NCI-H510A (cell line): ENCODE measurements at regions not wholly inside any gene's neighbourhood (a gene's known extent, or its start where the extent isn't known, plus 50 kb on each side); places are given as distances from the start of the nearest gene placed in this dataset.

Experiments
- DNase-seq: peaks from one replicate; lab custom pipeline; 2025; lab: John Stamatoyannopoulos, UW

DNA sequence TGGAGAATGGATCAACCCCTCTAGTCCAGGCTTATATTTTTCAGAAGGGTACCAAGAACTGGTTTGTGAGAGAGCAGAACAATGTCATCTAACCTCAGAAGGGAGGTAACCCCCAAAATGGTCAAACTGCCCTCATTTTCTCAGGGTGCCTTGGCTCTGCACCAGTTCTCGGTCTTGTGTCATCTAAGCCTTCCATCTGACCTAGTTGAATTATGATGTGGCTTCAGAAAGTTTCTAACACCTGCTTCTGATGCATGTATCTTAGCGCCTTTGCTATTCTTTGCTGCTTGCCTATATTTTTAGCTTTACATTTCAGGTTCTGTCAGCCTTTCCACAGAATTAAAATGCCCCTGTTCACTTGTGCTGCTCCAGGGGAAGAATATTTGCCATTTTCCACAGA lies 91.7 kb upstream of the E2F8 start:
- no peak for DNase-seq

- no peak for DNase-seq
These were observed 89.7 kb upstream of the E2F8 start for GRCh38 chr11:19330416-19330815.

DNA sequence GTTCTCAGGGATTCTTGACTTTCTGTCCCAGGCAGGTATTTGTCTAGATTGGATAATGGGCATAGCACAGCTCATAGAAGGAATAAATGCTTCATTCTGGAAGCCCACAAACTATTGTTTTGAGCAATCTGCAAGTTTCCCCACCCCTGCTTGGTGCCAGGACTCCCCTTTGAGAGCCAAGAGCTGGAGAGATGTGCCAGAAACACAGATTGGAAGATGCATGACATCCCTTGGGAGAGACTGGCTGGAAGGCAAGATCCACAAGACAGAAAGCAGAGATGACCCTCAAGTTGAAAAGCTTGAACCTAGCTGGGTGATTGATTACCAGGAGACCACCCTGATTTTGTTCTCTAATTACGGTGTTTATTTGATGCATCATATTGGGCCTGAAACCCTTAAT lies 89.2 kb upstream of the E2F8 start:
- no peak for DNase-seq

GRCh38 chr11:19328586-19329311 lies 88.0 kb upstream of the E2F8 start:
- DNase-seq = no peak

GRCh38 chr11:19327280-19327679 lies 86.5 kb upstream of the E2F8 start:
- no peak for DNase-seq

GRCh38 chr11:19326499-19326898 lies 85.8 kb upstream of the E2F8 start:
- DNase-seq = no peak

- no peak for DNase-seq
These were observed 82.8 kb upstream of the E2F8 start for GRCh38 chr11:19323502-19323901.

DNA sequence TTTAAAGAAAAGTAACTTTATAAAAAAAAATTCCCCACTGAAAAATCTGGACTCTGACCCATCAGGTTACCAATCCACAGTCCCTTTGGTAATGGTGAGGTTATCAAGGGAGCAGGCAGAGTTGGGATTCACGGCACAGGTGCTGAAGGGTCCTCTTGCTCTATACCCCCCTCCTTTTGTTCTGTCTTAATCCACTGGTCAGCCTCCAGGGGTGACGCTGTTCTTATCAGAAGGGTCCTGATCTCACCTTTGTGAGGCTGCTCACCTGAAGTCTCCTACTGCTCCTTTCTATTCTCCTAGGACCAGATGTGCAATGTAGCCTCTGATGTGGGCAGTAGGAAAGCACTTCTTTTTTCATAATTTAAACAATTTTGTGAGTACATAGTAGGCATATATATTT lies 80.6 kb upstream of the E2F8 start:
- no peak for DNase-seq

GRCh38 chr11:19320827-19321226 lies 80.1 kb upstream of the E2F8 start:
- no peak for DNase-seq

DNA sequence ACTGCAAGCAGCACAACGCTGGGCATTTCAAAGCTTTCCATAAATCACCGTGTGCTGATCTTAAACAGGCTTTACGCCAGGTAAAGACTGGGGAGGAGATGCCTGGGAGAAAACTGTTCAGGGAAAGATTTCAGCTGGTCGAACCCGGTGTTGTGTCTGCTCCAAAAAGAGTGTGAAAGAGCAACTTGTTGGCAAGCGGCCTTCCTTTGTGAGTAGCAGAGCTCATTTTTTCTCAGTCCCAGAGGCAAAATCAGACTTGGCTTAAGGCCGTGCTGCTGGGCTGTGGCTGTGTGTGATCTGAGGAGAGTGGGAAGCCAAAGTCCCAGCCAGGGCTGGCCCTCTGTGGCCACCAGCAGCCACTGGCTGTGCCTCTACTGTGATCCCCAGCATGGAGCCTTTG lies 75.7 kb upstream of the E2F8 start:
- DNase-seq = no peak

DNA sequence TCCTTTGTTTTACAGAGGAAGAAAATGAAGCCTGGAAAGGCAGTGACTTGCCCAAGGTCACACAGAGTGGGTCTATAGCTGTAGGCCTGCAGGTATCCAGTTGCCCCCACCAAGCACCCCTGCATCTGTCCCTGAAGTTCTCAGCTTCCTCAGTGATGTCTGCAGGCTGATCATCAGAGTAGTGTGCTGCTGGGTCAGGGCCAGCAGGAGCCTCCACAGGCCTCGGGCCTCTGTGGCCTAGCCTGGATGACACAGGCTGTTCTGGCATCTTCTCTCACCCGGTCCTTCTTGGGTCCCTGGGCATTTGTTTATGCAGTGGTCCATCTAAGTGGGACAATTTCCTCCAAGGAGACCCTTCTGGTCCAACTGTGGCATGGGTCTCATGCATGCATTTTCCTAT lies 74.8 kb upstream of the E2F8 start:
- no peak for DNase-seq

GRCh38 chr11:19313140-19313539 lies 72.4 kb upstream of the E2F8 start:
- no peak for DNase-seq

- no peak for DNase-seq
These were observed 70.7 kb upstream of the E2F8 start for GRCh38 chr11:19311308-19312030.

GRCh38 chr11:19307498-19307897 lies 66.8 kb upstream of the E2F8 start:
- DNase-seq = no peak

DNA sequence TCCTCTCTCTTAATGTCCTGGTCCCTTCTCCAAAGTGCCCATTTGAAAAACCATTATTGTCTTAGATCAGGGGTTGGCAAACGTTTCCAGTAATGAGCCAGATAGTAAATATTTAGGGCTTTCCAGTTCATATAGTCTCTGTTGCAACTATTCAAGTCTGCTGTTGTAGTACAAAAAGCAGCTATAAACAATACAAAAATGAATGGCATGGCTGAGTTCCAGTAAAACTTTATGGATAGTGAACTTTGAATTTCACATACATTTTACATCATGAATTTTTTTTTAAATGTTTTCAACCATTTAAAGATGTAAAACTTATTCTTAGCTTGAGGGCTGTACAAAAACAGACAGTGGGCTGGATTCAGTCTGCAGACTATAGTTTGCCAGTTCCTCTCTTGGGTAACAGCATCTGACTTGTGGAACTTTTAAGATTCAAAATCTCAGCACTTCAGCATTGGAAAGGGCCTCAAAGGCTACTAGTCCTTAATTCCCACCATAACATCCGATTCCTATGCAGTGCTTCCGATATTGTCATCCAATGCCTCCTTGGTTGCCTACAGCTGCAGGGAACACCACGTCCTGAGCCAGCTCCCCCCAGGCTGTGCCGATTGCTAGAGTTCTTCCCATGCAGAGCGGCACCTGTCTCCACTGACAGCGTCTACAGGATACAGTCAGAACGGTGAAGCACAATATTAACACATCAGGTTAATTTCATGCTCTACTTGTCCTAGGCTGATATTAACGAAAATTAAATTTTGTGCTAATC lies 65.6 kb upstream of the E2F8 start:
- no peak for DNase-seq

- no peak for DNase-seq
These were observed 60.6 kb upstream of the E2F8 start for GRCh38 chr11:19301361-19301760.

DNA sequence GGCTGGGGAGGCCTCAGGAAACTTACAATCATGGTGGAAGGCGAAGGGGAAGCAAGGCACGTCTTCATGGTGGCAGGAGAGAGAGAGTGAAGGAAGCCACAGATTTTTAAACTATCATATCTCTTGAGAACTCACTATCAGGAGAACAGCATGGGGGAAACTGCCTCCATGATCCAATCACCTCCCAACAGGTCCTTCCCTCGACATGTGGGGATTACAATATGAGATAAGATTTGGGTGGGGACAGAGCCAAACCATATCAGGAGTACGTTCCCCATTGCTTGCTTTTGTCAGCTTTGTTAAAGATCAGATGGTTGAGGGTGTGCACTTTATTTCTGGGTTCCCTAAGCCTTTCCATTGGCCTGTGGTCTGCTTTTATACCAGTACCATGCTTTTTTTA lies 53.7 kb upstream of the E2F8 start:
- DNase-seq = no peak

DNA sequence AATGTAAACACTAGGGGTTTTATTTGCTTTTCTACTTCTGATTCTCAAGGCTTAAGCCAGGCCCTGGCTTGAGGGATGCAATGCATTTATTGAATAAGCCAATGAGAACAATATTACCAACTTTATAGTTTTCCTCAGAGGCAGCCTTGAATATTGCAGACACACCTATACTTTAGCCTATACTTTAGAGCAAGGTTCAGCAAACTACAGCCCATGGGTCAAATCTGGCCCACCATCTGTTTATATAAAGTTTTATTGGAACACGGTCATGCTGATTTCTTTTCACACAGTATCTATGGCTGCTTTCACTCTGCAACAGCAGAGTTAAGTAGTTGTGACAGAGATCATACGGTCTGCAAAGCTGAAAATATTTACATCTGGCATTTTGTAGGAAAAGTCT lies 50.3 kb upstream of the E2F8 start:
- DNase-seq = no peak
